ENCODE measurements at regions not wholly inside any gene's neighbourhood (a gene's known extent, or its start where the extent isn't known, plus 50 kb on each side); places are given as distances from the start of the nearest gene placed in this dataset.

DNA sequence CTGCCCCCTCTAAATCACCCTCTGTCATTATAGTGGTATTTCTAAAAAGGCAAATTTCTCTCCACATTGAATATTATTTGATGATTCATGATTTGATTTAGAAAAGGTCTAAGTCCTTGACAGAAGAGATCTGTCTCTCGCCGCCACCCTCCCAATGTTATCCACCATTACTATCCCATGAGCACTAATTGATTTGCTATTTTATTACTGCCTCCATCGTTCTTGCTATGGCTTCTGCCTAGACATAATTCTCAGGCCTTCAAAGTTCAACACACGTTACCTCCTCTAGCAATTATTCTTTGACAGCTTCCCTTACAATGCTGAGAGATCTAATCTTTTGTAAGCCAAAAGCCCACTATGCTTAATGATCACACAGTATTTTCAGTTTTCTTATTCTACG is 507.0 kb upstream of the CHAC2 start:
- H3K36me3 ChIP-seq = no peaks in the 10 kb centered on the region
- H3K4me1 ChIP-seq = no peaks in the 10 kb centered on the region
- TF ChIP-seq, protein P1, sequence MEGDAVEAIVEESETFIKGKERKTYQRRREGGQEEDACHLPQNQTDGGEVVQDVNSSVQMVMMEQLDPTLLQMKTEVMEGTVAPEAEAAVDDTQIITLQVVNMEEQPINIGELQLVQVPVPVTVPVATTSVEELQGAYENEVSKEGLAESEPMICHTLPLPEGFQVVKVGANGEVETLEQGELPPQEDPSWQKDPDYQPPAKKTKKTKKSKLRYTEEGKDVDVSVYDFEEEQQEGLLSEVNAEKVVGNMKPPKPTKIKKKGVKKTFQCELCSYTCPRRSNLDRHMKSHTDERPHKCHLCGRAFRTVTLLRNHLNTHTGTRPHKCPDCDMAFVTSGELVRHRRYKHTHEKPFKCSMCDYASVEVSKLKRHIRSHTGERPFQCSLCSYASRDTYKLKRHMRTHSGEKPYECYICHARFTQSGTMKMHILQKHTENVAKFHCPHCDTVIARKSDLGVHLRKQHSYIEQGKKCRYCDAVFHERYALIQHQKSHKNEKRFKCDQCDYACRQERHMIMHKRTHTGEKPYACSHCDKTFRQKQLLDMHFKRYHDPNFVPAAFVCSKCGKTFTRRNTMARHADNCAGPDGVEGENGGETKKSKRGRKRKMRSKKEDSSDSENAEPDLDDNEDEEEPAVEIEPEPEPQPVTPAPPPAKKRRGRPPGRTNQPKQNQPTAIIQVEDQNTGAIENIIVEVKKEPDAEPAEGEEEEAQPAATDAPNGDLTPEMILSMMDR (IDR thresholded peaks at IDR 0.05) = no peak
- no peak for DNase-seq
- no peaks in the 10 kb centered on the region for H3K27me3 ChIP-seq
- no peak overlapping the region for H3K4me3 ChIP-seq
- no peak overlapping the region for H3K27ac ChIP-seq
- H3K9me3 ChIP-seq = no peaks in the 10 kb centered on the region
- intact Hi-C loops (cut with DNase I; ENCODE audit: low total_unique reads) = no loop called here

DNA sequence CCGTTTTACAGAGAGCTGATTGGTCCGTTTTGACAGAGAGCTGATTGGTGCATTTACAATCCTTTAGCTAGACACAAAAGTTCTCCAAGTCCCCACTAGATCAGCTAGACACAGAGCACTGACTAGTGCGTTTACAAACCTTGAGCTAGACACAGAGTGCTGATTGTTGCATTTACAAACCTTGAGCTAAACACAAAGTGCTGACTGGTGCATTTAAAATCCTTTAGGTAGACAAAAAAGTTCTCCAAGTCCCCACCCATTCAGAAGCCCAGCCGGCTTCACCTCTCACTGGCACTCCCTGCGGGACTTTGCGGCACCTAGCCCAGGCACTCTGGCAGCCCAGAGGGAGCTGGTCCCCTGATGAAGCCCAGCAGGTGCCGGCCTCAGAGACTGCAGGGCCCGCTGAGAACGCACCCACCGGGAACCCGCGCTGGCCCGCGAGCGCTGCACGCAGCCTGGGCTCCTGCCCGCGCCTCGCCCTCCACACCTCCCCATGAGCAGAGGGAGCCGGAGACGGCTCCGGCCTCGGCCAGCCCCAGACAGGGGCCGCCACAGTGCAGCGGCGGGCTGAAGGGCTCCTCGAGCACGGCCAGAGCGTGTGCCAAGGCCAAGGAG is 508.1 kb upstream of the CHAC2 start:
- Histone ChIP-seq H3K4me1 (no peaks in the 10 kb centered on the region), H3K4me3 (no peak overlapping the region), H3K27me3 (no peaks in the 10 kb centered on the region), H3K36me3 (no peaks in the 10 kb centered on the region), H3K9me3 (no peaks in the 10 kb centered on the region), H3K27ac (no peak overlapping the region)
- intact Hi-C loops (cut with DNase I; ENCODE audit: low total_unique reads) = no loop called here
- TF ChIP-seq, protein P1 (IDR thresholded peaks at IDR 0.05) = no peak
- DNase-seq = no peak

DNA sequence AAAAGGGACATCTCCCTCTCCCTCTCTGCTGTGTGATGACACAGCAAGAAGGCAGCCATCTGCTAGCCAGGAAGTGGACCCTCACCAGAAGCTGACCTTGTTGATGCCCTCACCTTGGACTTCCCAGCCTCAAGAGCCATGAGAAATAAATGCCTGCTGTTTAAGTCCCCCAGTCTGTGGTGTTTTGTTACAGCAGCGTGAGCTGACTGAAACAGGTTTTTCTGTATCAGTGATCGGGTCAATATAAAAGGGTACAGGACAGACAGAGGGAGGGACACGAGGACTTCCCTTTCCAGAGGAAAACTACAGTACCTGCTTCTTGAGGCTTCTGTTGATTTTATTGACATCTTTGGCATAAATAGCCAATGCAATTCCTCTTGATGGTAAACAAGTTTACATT is 510.3 kb upstream of the CHAC2 start:
- TF ChIP-seq, protein P1 (IDR thresholded peaks at IDR 0.05) = no peak

DNA sequence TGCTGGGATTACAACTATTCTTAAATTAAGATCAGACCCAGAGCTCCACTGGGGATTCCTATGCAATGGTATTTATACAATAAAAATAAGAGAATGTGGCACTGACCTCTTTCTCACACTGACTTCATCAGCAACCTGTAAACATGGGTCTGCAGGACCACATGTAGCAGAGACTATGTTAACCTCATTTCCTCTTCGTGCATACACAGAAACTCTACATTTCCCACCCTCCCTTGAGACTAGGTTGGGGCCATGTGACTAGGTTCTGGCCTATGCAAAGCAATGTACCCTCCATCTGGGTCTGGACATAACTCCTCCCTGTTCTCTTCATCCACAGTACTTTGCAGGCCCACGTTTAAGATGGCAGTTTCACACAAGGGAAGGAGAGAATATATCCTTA is 514.4 kb upstream of the CHAC2 start:
- Histone ChIP-seq H3K27ac (no peak overlapping the region), H3K4me3 (no peak overlapping the region), H3K4me1 (no peaks in the 10 kb centered on the region), H3K36me3 (no peaks in the 10 kb centered on the region), H3K9me3 (no peaks in the 10 kb centered on the region), H3K27me3 (no peaks in the 10 kb centered on the region)
- intact Hi-C loops (cut with DNase I; ENCODE audit: low total_unique reads) = no loop called here
- no peak for DNase-seq
- TF ChIP-seq, protein P1 (IDR thresholded peaks at IDR 0.05) = no peak

More for the DNA sequence above, 510.3 kb upstream of the CHAC2 start:
- H3K27ac ChIP-seq = no peak overlapping the region
- H3K4me1 ChIP-seq = no peaks in the 10 kb centered on the region
- DNase-seq = no peak
- no peak overlapping the region for H3K4me3 ChIP-seq
- no peaks in the 10 kb centered on the region for H3K9me3 ChIP-seq
- no peaks in the 10 kb centered on the region for H3K27me3 ChIP-seq
- no peaks in the 10 kb centered on the region for H3K36me3 ChIP-seq
- intact Hi-C loops (cut with DNase I; ENCODE audit: low total_unique reads) = no loop called here

DNA sequence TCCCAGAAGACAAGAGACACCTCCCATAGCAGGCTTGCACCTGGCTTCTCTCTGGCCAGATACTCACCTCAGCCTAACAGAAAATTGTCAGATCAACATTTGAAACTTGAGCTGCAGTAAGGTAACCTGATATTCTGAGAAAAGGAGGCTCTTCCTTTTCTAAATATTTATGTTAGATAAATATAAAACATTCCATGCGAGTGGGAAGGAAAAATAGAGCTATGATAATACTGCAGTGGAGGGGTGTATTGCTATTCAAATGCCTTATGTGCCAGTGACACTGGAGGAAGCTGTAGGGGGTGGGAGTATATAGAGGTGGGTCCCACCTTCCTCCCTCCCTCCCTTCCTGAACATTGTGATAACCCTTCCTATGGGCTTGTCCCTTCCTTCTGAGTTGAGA is 515.5 kb upstream of the CHAC2 start:
- H3K9me3 ChIP-seq = no peaks in the 10 kb centered on the region
- no peaks in the 10 kb centered on the region for H3K27me3 ChIP-seq
- no peak overlapping the region for H3K27ac ChIP-seq
- no peaks in the 10 kb centered on the region for H3K36me3 ChIP-seq
- intact Hi-C loops (cut with DNase I; ENCODE audit: low total_unique reads) = no loop called here
- DNase-seq = no peak
- TF ChIP-seq, protein P1 (IDR thresholded peaks at IDR 0.05) = no peak
- no peaks in the 10 kb centered on the region for H3K4me1 ChIP-seq
- H3K4me3 ChIP-seq = no peak overlapping the region
